HuH-7.5 (cell line): ENCODE measurements at regions not wholly inside any gene's neighbourhood (a gene's known extent, or its start where the extent isn't known, plus 50 kb on each side); places are given as distances from the start of the nearest gene placed in this dataset.

ENCODE experiments used
- DNase-seq: peaks from one replicate; pipeline ENCODE4 v3.0.0; 2011; ENCODE audit warnings: low spot score

DNA sequence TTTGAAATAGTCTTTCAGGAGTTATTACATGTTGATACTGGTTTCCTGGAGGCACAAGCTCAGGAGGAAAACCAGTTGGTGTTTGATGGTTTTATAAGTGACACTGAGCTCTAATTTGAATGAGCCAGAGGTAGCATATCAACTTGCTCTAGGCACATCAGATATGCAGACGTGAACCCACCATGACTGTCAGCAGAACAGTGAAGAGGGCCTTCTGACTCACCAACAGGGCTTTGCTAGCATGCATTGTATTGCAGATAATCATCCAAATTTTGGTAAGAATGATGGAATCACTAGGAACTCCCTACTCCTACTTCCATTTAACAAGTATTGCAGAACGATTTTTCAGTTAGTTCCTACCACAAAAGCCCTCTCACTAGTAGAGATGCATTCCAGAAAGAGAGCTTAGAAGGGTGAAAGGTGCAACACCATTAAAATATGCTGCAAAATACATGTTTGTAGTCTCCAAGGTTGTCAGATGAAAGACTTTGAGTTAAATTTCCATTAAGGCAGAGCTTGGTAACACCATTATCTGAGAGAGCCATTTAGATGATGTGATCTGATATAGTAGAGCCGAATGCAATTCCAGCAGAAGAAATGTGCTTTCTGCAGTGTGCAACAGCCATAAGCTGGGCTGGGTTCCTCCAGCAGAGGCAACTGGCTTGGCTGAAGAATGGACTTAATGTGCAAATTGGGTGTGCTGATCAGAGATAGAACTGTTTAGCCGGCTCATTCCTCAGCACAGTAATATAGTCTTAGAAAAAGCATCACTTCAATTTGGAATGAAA, 968.7 kb upstream of the ADGRB3 start:
- DNase-seq = no peak

- no peak for DNase-seq
Observed at GRCh38 chr6:67664942-67665341, 970.1 kb upstream of the ADGRB3 start.

DNA sequence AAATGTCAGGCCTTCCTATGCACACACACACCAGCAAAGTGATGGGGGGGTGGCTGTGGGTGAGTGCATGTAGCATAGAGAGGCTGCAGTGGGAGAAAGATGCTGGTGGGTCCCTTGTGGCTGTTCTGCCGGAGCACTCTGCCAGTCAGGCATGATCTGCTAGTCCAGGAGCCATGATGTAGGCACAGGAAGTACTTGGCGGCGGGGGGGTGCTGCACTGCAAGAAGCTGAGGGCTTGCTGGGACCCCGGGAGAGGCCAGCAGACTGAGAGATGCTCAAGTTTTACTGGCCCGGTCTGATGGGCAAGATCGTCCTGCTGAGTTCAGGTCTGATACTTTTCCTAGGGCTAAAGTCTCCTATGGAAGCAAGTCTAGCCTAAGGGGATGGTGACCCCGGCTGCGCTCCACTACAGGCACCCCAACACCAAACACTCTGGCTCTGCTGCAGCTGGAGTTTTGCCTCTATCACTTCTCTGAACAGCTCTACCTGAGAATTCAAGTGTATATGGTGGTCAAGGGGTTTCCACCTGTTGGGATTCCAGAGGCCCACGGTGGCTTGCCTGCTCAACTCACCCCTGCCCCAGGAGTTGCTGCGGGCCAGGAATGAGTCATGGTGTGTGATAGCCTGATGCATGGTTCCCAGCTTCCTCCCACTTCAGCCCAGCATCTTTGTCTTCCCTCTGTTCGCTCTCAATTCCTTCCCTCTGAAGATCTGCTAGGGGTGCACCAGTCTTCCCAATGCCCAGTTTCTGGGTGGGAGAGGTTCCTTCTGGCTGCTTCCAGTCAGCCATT, 971.8 kb upstream of the ADGRB3 start:
- DNase-seq = no peak

GRCh38 chr6:67653561-67653960, 981.5 kb upstream of the ADGRB3 start:
- no peak for DNase-seq

GRCh38 chr6:67646550-67646949, 988.5 kb upstream of the ADGRB3 start:
- DNase-seq = no peak

DNA sequence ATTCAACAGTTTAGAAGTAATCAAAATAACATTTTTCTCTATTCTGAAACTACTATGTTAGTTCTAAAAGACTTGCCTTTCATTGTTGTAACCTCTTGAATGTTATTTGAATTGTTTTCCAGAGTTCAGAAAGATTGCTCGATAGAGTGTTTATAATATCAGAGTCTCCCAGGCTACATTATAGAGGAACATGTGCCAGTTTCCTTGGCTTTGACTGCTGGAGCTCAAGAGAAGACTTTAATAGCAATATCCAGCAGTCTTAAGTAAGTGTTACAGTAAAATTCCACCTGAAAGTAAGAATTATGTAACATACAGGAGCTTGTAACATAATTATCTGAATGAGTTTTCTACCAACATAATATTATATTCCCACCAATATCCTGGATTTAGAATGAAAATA, 991.8 kb upstream of the ADGRB3 start:
- DNase-seq = no peak

DNA sequence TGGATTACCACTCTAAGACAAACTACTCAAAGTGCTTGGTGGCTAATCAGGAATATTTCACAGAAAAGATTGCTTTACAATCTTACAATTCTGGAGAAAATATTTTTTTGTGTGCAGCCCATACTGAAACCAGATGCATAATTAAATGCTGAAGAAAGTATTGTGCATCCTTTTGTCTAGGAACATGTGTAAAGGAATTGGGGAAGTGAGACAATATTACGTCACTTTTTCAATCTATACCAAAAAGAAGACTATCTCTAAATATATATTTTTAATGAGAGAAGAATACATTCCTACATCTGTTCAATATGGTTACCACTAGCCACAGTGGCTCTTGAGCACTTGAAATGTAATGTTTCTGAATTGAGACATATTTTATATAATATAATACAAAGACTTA, 992.5 kb upstream of the ADGRB3 start:
- DNase-seq = no peak

- no peak for DNase-seq
Observed at GRCh38 chr6:67640484-67640883, 994.6 kb upstream of the ADGRB3 start.

GRCh38 chr6:67639161-67639560, 995.9 kb upstream of the ADGRB3 start:
- DNase-seq = no peak

DNA sequence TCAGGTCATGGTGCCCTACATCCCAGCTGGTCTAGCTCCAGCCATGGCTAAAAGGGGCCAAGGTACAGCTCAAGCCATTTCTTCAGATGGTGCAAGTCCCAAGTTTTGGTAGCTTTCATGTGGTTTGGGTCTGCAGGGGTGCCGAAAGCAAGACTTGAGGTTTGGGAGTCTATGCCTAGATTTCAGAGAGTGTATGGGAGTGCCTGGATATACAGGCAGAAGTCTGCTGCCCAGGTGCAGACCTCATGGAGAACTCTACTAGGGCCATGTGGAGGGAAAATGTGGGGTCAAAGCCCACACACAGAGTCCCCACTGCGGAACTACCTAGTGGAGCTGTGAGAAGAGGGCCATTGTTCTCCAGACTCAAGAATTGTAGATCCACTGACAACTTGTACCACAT, 1000.9 kb upstream of the ADGRB3 start:
- no peak for DNase-seq

- DNase-seq = no peak
Observed at GRCh38 chr6:67633058-67633457, 1002.0 kb upstream of the ADGRB3 start.

DNA sequence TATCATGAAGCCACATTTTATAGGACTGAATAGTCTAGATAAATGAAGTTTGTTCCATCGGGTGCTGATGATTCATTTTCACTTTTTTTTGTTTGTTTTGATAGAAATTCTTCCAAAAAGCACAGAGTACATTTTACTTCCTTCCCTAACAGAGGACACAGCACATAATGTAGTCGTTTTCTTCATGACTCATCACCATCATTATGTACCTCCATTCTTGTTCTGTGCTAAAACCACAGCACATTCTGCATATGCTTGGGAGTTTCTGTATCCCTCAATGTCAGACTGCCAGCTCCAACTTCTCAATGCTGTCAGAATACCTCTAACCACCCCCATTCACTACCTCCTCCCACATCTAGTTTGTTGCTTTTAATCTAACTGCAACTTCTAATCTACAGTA, 1004.9 kb upstream of the ADGRB3 start:
- no peak for DNase-seq

DNA sequence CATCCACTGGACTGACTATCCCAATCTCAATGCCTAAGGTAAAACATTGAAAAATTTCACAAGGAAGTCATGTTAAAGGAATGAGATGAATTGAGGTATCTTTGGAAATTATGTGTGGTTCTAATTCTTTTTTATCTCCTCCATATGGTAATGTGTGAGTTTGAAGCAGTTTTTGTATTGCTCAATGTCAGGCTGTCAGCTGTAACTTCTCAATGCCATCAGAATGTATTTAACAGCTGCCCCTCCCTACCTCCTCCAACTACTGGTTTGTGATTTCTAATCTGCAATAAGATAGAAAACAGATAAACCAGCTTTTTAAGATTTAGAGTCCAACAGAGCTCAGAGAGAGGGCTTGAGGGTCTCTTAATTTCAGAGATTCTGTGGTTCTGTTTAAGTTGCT, 1005.8 kb upstream of the ADGRB3 start:
- DNase-seq = no peak

GRCh38 chr6:67615796-67616195, 1019.3 kb upstream of the ADGRB3 start:
- no peak for DNase-seq

DNA sequence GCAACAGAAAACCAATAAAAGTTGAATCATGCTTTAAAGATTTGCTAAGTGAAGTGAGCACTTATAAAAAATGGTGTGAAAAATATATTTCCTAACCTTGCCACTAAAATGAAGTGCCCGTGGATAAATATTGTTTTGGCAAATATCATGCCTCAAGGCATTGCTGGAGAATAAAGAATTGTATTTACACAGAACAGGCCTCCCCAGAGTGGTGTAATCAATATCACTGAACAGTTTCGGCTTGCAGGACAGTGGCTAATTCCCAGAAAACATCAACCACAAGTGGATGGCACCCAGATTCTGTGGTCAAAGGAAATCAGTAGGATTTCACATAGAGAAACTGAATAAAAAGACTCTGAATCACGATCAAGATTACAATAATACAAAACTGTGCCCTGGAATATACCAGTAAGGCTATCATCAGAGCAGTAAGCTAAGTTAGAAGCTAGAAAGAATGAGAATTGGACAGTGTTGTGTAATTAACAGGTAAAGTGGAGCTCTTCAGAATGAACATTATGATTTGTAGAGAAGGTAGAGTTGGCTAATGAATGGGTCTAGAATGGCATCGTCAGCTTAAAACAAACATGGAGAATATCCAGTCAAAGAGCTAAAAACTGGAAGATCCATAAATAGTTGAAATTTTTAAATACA, 1026.9 kb upstream of the ADGRB3 start:
- no peak for DNase-seq

DNA sequence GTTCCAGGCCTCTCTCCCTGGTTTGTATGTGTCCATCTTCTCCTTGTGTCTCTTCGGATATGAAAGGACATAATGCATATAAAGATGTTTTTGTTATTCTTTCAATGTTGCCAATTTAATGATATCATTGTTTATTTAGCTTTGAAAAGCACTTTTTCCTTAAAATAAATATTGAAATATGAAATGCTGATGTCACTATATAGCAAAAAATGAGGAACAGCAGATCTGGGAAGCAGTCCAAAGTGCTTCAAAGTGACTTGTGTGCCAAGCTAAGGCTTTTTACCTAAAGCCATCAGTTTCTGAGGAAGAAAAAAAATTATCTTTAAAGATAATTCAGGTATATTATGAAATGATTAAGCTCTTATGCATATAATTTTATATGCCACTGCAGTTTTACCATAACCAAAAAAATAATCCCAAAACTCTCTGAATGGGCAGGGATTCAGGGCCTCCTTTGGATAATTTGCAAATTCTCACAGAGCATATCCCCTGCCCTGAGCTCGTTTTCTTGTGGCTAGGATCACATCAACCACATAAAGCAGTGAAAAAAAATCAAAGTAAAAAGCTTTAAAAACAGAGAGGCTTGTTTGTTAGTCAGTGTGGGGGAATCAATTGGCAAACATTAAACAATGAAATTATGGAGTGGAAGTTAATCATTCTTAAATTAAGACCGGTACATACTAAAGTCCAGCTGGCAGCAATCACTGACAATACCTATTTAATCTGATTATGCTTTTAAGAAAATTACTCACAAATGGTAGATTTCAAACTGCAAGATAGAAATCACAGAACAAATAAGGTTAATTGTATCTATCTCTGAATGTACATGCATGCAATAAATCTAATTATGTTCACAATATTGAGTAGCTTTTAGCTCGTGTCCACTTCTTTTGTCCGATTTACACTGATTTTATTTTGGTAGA, 1027.9 kb upstream of the ADGRB3 start:
- DNase-seq = no peak

DNA sequence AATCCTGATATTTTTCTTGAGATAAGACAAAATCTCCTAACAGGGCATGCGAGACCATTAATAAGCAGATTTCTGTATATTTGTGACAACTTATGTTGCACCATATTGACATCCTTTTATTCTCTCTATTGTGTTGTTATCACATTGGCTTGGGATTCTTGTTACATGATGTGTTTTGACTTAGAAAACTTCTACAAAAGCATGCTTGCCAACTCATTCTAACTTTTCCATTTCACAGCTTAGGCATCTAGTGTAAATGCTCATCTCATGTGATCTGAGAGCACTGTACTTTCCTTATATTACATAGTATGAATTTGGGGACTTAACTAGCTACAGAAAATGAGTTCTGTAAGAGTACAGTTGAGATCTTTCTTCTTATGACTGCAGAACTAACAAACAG, 1040.7 kb upstream of the ADGRB3 start:
- DNase-seq = no peak

DNA sequence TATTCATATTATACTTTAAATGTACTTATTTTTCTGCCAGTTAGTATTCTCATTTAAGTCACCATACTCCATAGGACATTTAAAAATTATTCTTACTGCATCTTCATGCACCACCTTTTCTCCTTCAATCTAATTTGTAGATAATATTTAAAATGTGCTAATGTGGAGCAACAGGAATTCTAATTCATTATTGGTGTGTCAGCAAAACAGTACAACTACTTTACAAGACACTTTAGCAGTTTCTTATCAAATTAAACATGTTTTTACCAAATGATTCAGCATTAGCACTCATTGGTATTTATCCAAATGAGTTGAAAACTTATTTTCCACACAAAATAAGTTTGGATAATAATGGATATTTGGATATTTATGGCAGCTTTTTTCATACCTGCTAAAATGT, 1041.8 kb upstream of the ADGRB3 start:
- DNase-seq = no peak

DNA sequence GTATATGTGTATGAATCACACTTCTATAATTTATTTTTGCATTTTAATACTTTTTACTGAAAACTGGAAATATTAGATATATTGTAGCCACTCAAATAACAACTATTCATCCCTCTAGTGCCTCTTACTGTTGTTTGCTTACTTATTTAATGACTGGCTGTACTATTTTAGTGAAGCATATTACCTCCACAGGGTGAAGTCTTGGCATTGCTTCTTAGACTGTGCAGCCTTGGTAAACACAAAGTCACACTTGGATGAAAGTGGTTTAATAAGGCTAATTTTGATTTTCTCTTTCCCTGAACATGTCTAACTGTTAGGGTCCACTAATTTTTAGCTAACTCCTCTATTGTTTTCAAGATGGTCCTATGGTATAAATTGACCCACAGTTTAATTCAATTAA, 1043.2 kb upstream of the ADGRB3 start:
- no peak for DNase-seq

GRCh38 chr6:67567842-67568241, 1067.2 kb upstream of the ADGRB3 start:
- DNase-seq = no peak

DNA sequence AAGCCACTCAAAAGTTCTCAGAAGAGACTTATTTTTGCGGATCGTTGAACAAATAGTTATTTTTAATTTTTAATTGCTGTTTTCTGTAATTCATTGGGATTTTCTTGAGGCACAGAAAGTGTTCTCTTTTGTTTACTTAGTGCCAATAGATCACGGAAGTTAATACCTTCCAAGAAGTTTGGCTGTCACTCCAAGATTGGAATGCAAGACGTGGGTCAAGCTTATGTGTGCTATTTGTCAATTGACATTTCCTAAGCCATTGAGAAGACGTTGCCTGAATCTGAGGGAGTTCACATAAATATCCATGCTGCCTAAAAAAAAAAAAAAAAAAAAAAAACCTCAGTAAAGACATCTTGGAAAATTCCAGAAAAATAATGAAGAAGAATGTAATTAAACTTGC, 1071.4 kb upstream of the ADGRB3 start:
- no peak for DNase-seq

DNA sequence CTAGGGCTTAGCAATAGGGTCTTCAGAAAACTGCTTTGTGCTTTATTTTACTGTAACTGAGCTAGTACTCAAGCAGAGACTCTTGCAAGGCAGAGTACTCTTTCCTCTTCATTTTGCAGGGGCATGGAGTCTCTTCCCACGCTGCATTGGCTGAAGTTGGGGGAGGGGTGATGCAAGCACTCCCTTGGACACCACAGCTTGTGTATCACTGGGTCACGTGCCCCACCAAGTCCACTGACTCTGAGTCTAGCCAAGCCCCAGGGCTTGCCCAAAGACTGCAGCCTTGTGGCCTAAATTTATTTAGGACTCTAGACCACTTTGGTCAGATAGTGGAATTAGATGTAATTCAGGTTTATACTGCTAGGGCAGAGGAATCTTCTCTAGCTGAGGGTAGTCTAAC, 1075.0 kb upstream of the ADGRB3 start:
- no peak for DNase-seq
